ENCODE measurements at regions not wholly inside any gene's neighbourhood (a gene's known extent, or its start where the extent isn't known, plus 50 kb on each side); places are given as distances from the start of the nearest gene placed in this dataset.

DNA sequence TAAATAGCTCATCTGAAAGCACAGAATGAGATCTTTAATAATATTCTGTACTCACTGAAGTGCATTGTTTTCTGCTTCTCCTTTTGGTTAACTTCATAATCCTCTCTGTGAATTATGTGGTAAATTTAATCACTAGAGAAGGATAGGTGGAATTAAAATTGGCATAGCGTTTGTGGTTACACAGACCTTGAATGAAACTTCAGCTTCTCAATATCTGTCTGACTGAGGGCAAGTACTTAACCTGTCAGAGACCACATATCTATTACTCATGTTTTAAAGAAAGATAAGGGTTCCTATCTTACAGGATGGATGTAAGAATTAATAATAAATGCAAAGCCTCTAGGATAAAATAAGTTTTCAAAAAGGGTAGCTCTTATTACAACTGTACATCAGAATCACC lies 861.8 kb downstream of the TRIB2 start:
- TF ChIP-seq, protein P1, sequence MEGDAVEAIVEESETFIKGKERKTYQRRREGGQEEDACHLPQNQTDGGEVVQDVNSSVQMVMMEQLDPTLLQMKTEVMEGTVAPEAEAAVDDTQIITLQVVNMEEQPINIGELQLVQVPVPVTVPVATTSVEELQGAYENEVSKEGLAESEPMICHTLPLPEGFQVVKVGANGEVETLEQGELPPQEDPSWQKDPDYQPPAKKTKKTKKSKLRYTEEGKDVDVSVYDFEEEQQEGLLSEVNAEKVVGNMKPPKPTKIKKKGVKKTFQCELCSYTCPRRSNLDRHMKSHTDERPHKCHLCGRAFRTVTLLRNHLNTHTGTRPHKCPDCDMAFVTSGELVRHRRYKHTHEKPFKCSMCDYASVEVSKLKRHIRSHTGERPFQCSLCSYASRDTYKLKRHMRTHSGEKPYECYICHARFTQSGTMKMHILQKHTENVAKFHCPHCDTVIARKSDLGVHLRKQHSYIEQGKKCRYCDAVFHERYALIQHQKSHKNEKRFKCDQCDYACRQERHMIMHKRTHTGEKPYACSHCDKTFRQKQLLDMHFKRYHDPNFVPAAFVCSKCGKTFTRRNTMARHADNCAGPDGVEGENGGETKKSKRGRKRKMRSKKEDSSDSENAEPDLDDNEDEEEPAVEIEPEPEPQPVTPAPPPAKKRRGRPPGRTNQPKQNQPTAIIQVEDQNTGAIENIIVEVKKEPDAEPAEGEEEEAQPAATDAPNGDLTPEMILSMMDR (IDR thresholded peaks at IDR 0.05): no peak
- TF ChIP-seq POLR2A (IDR thresholded peaks at IDR 0.05): no peak

Data from right lobe of liver (tissue), 4 donors.